Keratinocyte (primary cell): ENCODE measurements at regions not wholly inside any gene's neighbourhood (a gene's known extent, or its start where the extent isn't known, plus 50 kb on each side); places are given as distances from the start of the nearest gene placed in this dataset.

ENCODE experiments used
- DNase-seq: peaks from one replicate; pipeline ENCODE4 v3.0.0-alpha.2; 2011; ENCODE audit warnings: low read depth, missing footprints, low spot score
- FAIRE-seq: peaks from 2 replicates; lab custom pipeline; 2011; peaks lifted over from hg19 to GRCh38; lab: Jason Lieb, UNC
- H2AFZ ChIP-seq: 2 replicates; pipeline ENCODE4 v1.6.0; 2012; ENCODE audit warnings: low read length, control low read depth, inconsistent platforms; ENCODE audit not compliant: control insufficient read depth
- H3K27ac ChIP-seq: 2 replicates; pipeline ENCODE4 v1.5.1; 2011; ENCODE audit warnings: low read length; ENCODE audit not compliant: control insufficient read depth, insufficient read depth
- H3K27me3 ChIP-seq: 3 replicates; pipeline ENCODE4 v1.6.0; 2011; ENCODE audit warnings: low read length; ENCODE audit not compliant: control insufficient read depth, insufficient read depth; ENCODE audit errors: extremely low read depth
- H3K36me3 ChIP-seq, 2 experiments: 2 replicates in 1 of 2; 3 replicates in 1 of 2; pipeline ENCODE4 v1.5.1; 2011; ENCODE audit warnings: low read length in 2 of 2, mild to moderate bottlenecking in 1 of 2; ENCODE audit not compliant: control insufficient read depth in 2 of 2, insufficient read depth in 2 of 2; ENCODE audit errors: extremely low read depth in 1 of 2
- H3K4me1 ChIP-seq: 3 replicates; pipeline ENCODE4 v1.5.1; 2011; ENCODE audit warnings: low read length; ENCODE audit not compliant: control insufficient read depth, insufficient read depth; ENCODE audit errors: extremely low read depth
- H3K4me2 ChIP-seq: 3 replicates; pipeline ENCODE4 v1.6.0; 2011; ENCODE audit warnings: low read depth, low read length; ENCODE audit not compliant: control insufficient read depth, insufficient read depth; ENCODE audit errors: extremely low read depth
- H3K4me3 ChIP-seq, 3 experiments: fragments of 200-600 bp in 1 of 3; sonication (generic) in 1 of 3; 2 replicates in 2 of 3; 3 replicates in 1 of 3; pipeline ENCODE4 v1.5.1; 2011 to 2016; ENCODE audit warnings: low read length in 3 of 3, mild to moderate bottlenecking in 3 of 3, control low read depth in 2 of 3, inconsistent platforms in 1 of 3, low read depth in 1 of 3, mixed read lengths in 1 of 3, mixed run types in 1 of 3, moderate library complexity in 1 of 3; ENCODE audit not compliant: control insufficient read depth in 2 of 3, insufficient read depth in 2 of 3; ENCODE audit errors: extremely low read depth in 1 of 3
- H3K79me2 ChIP-seq: 2 replicates; pipeline ENCODE4 v1.6.0; 2012; ENCODE audit warnings: low read length; ENCODE audit not compliant: control insufficient read depth, insufficient read depth
- H3K9ac ChIP-seq: 3 replicates; pipeline ENCODE4 v1.6.0; 2011; ENCODE audit warnings: low read length; ENCODE audit not compliant: control insufficient read depth, insufficient read depth; ENCODE audit errors: extremely low read depth
- H3K9me1 ChIP-seq: 3 replicates; pipeline ENCODE4 v1.6.0; 2011; ENCODE audit warnings: low read length; ENCODE audit not compliant: control insufficient read depth, insufficient read depth; ENCODE audit errors: extremely low read depth
- H3K9me3 ChIP-seq: 2 replicates; pipeline ENCODE4 v1.5.1; 2012; ENCODE audit warnings: low read depth, low read length; ENCODE audit not compliant: control insufficient read depth
- H4K20me1 ChIP-seq: 3 replicates; pipeline ENCODE4 v1.6.0; 2011; ENCODE audit warnings: low read length; ENCODE audit not compliant: control insufficient read depth, insufficient read depth; ENCODE audit errors: extremely low read depth
- CTCF ChIP-seq, 3 experiments: IDR thresholded peaks in 1 of 3; conservative IDR thresholded peaks in 1 of 3; optimal IDR thresholded peaks in 1 of 3; 2 replicates in 2 of 3; 3 replicates in 1 of 3; pipeline versions ENCODE3 to v1.5.1; 2011; ENCODE audit warnings: low read length in 3 of 3, mild to moderate bottlenecking in 3 of 3, moderate library complexity in 2 of 3, control low read depth in 1 of 3, inconsistent platforms in 1 of 3; ENCODE audit not compliant: insufficient read depth in 2 of 3; ENCODE audit errors: extremely low read depth in 1 of 3
- EZH2 ChIP-seq: IDR thresholded peaks from one replicate; pipeline ENCODE4 v1.6.1; 2012; ENCODE audit warnings: inconsistent platforms, mild to moderate bottlenecking, low read length, moderate library complexity
- dilution Hi-C: fragments of 300-500 bp; cut with MboI; formaldehyde crosslinking; loops from one replicate; pipeline ENCODE4 v1.7.0; 2020; ENCODE audit warnings: low sequenced_read_pairs; ENCODE audit not compliant: extremely low pct_ligation_motif_present

GRCh38 chr7:46282155-46282554 lies 361.1 kb upstream of the IGFBP3 start:
- no peak for DNase-seq
- Histone ChIP-seq H3K9me3 (no peaks in the 10 kb centered on the region), H3K36me3 (no peaks in the 10 kb centered on the region), H3K4me2 (no peak overlapping the region), H3K27ac (no peak overlapping the region), H3K4me3 (no peak overlapping the region), H2AFZ (no peak overlapping the region), H3K9me1 (no peaks in the 10 kb centered on the region), H3K27me3 (no peaks in the 10 kb centered on the region), H3K9ac (no peak overlapping the region), H3K79me2 (no peaks in the 10 kb centered on the region), H4K20me1 (no peaks in the 10 kb centered on the region), H3K4me1 (no peaks in the 10 kb centered on the region)
- no peak for FAIRE-seq
- dilution Hi-C loops = no loop called here
- no peak for TF ChIP-seq CTCF (optimal IDR thresholded peaks at IDR 0.05 in 1 of 3, IDR thresholded peaks at IDR 0.05 in 1 of 3, conservative IDR thresholded peaks at IDR 0.05 in 1 of 3; ENCODE audit: extremely low read depth in 1 of 3, insufficient read depth in 2 of 3, low read length in 3 of 3)
- TF ChIP-seq EZH2 = no peak

- Histone ChIP-seq H3K36me3 (no peaks in the 10 kb centered on the region), H3K4me2 (no peak overlapping the region), H3K9ac (no peak overlapping the region), H3K27me3 (no peaks in the 10 kb centered on the region), H3K4me1 (no peaks in the 10 kb centered on the region), H3K4me3 (no peak overlapping the region), H3K9me1 (no peaks in the 10 kb centered on the region), H3K27ac (no peak overlapping the region), H4K20me1 (no peaks in the 10 kb centered on the region), H2AFZ (no peak overlapping the region), H3K79me2 (no peaks in the 10 kb centered on the region), H3K9me3 (no peaks in the 10 kb centered on the region)
- FAIRE-seq = no peak
- dilution Hi-C loops = no loop called here
- TF ChIP-seq EZH2 (no peak), CTCF (optimal IDR thresholded peaks at IDR 0.05 in 1 of 3, IDR thresholded peaks at IDR 0.05 in 1 of 3, conservative IDR thresholded peaks at IDR 0.05 in 1 of 3; ENCODE audit: extremely low read depth in 1 of 3, insufficient read depth in 2 of 3, low read length in 3 of 3) (no peak)
- no peak for DNase-seq
Measured at GRCh38 chr7:46281071-46281470, 360.0 kb upstream of the IGFBP3 start.
